HG02970 (cell line): ENCODE measurements at regions not wholly inside any gene's neighbourhood (a gene's known extent, or its start where the extent isn't known, plus 50 kb on each side); places are given as distances from the start of the nearest gene placed in this dataset.
"Not testable (repeated sequence)": the region's sequence is repeated elsewhere in the genome, so short reads cannot be mapped to it uniquely, and the experiment has no call there.

ENCODE experiments used
- ATAC-seq: cut with Tn5 transposase; IDR thresholded peaks from one replicate; pipeline ENCODE4 v1.9.1; 2021; ENCODE audit warnings: mild to moderate bottlenecking, moderate library complexity, moderate number of reproducible peaks; ENCODE audit not compliant: unreplicated experiment, low FRiP score

GRCh38 chr3:181290941-181291340 lies 301.4 kb upstream of the DNAJC19 start:
- no peak for ATAC-seq

GRCh38 chr3:181289306-181289705 lies 299.8 kb upstream of the DNAJC19 start:
- no peak for ATAC-seq

- ATAC-seq, result no peak
Observed at GRCh38 chr3:181288145-181288544, 298.6 kb upstream of the DNAJC19 start.

- no peak for ATAC-seq
Observed at GRCh38 chr3:181279239-181279565, 289.7 kb upstream of the DNAJC19 start.

- ATAC-seq, result no peak
Observed at GRCh38 chr3:181278468-181279238, 289.1 kb upstream of the DNAJC19 start.

GRCh38 chr3:181276358-181276896 lies 286.9 kb upstream of the DNAJC19 start:
- ATAC-seq, result no peak

- no peak for ATAC-seq
Observed at GRCh38 chr3:181274025-181274424, 284.5 kb upstream of the DNAJC19 start.

GRCh38 chr3:181267312-181267711 lies 277.8 kb upstream of the DNAJC19 start:
- no peak for ATAC-seq

- ATAC-seq, result peak; percentile 73
Observed at GRCh38 chr3:181265750-181266333, 276.3 kb upstream of the DNAJC19 start.

- ATAC-seq, result no peak
Observed at GRCh38 chr3:181264486-181264885, 274.9 kb upstream of the DNAJC19 start.

GRCh38 chr3:181253796-181254195 lies 264.3 kb upstream of the DNAJC19 start:
- ATAC-seq, result no peak

- no peak for ATAC-seq
Observed at GRCh38 chr3:181252631-181253030, 263.1 kb upstream of the DNAJC19 start.

- no peak for ATAC-seq
Observed at GRCh38 chr3:181250714-181251113, 261.2 kb upstream of the DNAJC19 start.

- no peak for ATAC-seq
Observed at GRCh38 chr3:181239441-181239840, 249.9 kb upstream of the DNAJC19 start.

- no peak for ATAC-seq
Observed at GRCh38 chr3:181230258-181230657, 240.7 kb upstream of the DNAJC19 start.

- ATAC-seq, result no peak
Observed at GRCh38 chr3:181213347-181213746, 223.8 kb upstream of the DNAJC19 start.

GRCh38 chr3:181212271-181212670 lies 222.7 kb upstream of the DNAJC19 start:
- no peak for ATAC-seq

- ATAC-seq, result no peak
Observed at GRCh38 chr3:181210275-181210674, 220.7 kb upstream of the DNAJC19 start.

GRCh38 chr3:181189556-181189955 lies 200.0 kb upstream of the DNAJC19 start:
- no peak for ATAC-seq

- ATAC-seq, result no peak
Observed at GRCh38 chr3:181183764-181184163, 194.2 kb upstream of the DNAJC19 start.

- not testable (repeated sequence) for ATAC-seq
Observed at GRCh38 chr3:181183057-181183456, 193.5 kb upstream of the DNAJC19 start.

GRCh38 chr3:181178991-181179390 lies 189.5 kb upstream of the DNAJC19 start:
- ATAC-seq, result no peak
